Nephron progenitor cell (in vitro differentiated cells): ENCODE measurements at regions not wholly inside any gene's neighbourhood (a gene's known extent, or its start where the extent isn't known, plus 50 kb on each side); places are given as distances from the start of the nearest gene placed in this dataset.

Experiments used
- DNase-seq: peaks from one replicate; pipeline ENCODE4 v3.0.0; 2021
- H3K27ac Mint-ChIP-seq: 2 replicates; pipeline ENCODE4 v1.8.0; 2021; ENCODE audit warnings: mild to moderate bottlenecking, moderate library complexity, mixed read lengths
- H3K27me3 Mint-ChIP-seq: 2 replicates; pipeline ENCODE4 v1.8.0; 2021; ENCODE audit warnings: mild to moderate bottlenecking, low read depth, mixed read lengths; ENCODE audit not compliant: poor library complexity
- H3K36me3 Mint-ChIP-seq: 2 replicates; pipeline ENCODE4 v1.8.0; 2021; ENCODE audit warnings: low read depth, mixed read lengths
- H3K4me1 Mint-ChIP-seq: 2 replicates; pipeline ENCODE4 v1.8.0; 2021; ENCODE audit warnings: mixed read lengths
- H3K4me3 Mint-ChIP-seq: 2 replicates; pipeline ENCODE4 v1.8.0; 2021; ENCODE audit warnings: mild to moderate bottlenecking, moderate library complexity, mixed read lengths
- H3K9me3 Mint-ChIP-seq: 2 replicates; pipeline ENCODE4 v1.8.0; 2021; ENCODE audit warnings: mild to moderate bottlenecking, moderate library complexity, mixed read lengths
- CTCF ChIP-seq: fragments of 200-600 bp; sonication (generic); IDR thresholded peaks from 2 replicates; pipeline ENCODE4 v1.5.0; 2021; ENCODE audit warnings: antibody characterized with exemption

GRCh38 chr16:35642322-35642835 lies 2183.0 kb downstream of the TP53TG3F start:
- H3K36me3 Mint-ChIP-seq: no peaks in the 10 kb centered on the region
- H3K27ac Mint-ChIP-seq: no peak overlapping the region
- H3K4me3 Mint-ChIP-seq: no peak overlapping the region
- no peaks in the 10 kb centered on the region for H3K27me3 Mint-ChIP-seq
- no peak for TF ChIP-seq CTCF
- no peaks in the 10 kb centered on the region for H3K4me1 Mint-ChIP-seq
- no peak for DNase-seq
- H3K9me3 Mint-ChIP-seq: peaks cover 90% of the 10 kb centered on the region

- no peak for TF ChIP-seq CTCF
- no peak for DNase-seq
- H3K27ac Mint-ChIP-seq: no peak overlapping the region
- peaks cover 39% of the 10 kb centered on the region for H3K9me3 Mint-ChIP-seq
- no peak overlapping the region for H3K4me3 Mint-ChIP-seq
- H3K36me3 Mint-ChIP-seq: no peaks in the 10 kb centered on the region
- no peaks in the 10 kb centered on the region for H3K4me1 Mint-ChIP-seq
- no peaks in the 10 kb centered on the region for H3K27me3 Mint-ChIP-seq
These were observed 2192.4 kb downstream of the TP53TG3F start for GRCh38 chr16:35651841-35652240.

GRCh38 chr16:35664091-35664693 lies 2204.8 kb downstream of the TP53TG3F start:
- no peak overlapping the region for H3K4me3 Mint-ChIP-seq
- H3K9me3 Mint-ChIP-seq: peaks cover 73% of the 10 kb centered on the region
- no peak overlapping the region for H3K27ac Mint-ChIP-seq
- DNase-seq: no peak
- no peak for TF ChIP-seq CTCF
- no peaks in the 10 kb centered on the region for H3K27me3 Mint-ChIP-seq
- H3K36me3 Mint-ChIP-seq: no peaks in the 10 kb centered on the region
- H3K4me1 Mint-ChIP-seq: no peaks in the 10 kb centered on the region

GRCh38 chr16:35685085-35685484 lies 2225.7 kb downstream of the TP53TG3F start:
- Mint-ChIP-seq H3K27me3 (peaks cover 5% of the 10 kb centered on the region), H3K9me3 (peaks cover 92% of the 10 kb centered on the region), H3K36me3 (no peaks in the 10 kb centered on the region), H3K27ac (no peak overlapping the region), H3K4me3 (no peak overlapping the region), H3K4me1 (no peaks in the 10 kb centered on the region)
- no peak for DNase-seq
- no peak for TF ChIP-seq CTCF

DNA sequence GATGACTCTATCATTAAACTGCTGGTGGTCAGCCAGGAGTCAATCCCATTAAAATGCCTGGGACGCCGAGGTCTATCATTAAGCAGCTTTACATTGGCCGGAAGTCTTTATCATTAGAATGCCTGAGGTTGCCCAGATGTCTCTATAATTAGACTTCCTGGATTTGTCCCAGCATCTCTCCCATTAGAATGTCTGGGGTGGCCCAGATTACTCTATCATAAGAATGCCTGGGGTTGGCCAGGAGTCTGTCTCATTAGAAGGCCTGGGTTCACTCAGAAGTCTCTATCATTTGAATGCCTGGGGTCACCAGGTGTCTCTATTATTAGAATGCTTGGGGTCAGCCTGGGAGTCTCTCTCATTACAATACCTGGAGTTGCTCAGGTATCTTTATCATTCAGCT lies 2227.2 kb downstream of the TP53TG3F start:
- Mint-ChIP-seq H3K27ac (no peak overlapping the region), H3K4me1 (no peaks in the 10 kb centered on the region), H3K27me3 (peaks cover 5% of the 10 kb centered on the region), H3K4me3 (no peak overlapping the region), H3K9me3 (peaks cover 92% of the 10 kb centered on the region), H3K36me3 (no peaks in the 10 kb centered on the region)
- DNase-seq: no peak
- TF ChIP-seq CTCF: no peak

GRCh38 chr16:35687071-35687470 lies 2227.7 kb downstream of the TP53TG3F start:
- Mint-ChIP-seq H3K4me1 (no peaks in the 10 kb centered on the region), H3K27ac (no peak overlapping the region), H3K27me3 (peaks cover 5% of the 10 kb centered on the region), H3K36me3 (no peaks in the 10 kb centered on the region), H3K9me3 (peaks cover 94% of the 10 kb centered on the region), H3K4me3 (no peak overlapping the region)
- DNase-seq: no peak
- no peak for TF ChIP-seq CTCF
